GM21717 (cell line): ENCODE measurements at regions not wholly inside any gene's neighbourhood (a gene's known extent, or its start where the extent isn't known, plus 50 kb on each side); places are given as distances from the start of the nearest gene placed in this dataset.

Source experiments
- ATAC-seq: cut with Tn5 transposase; IDR thresholded peaks from one replicate; pipeline ENCODE4 v1.9.1; 2021; ENCODE audit warnings: mild to moderate bottlenecking, moderate library complexity; ENCODE audit not compliant: unreplicated experiment

DNA sequence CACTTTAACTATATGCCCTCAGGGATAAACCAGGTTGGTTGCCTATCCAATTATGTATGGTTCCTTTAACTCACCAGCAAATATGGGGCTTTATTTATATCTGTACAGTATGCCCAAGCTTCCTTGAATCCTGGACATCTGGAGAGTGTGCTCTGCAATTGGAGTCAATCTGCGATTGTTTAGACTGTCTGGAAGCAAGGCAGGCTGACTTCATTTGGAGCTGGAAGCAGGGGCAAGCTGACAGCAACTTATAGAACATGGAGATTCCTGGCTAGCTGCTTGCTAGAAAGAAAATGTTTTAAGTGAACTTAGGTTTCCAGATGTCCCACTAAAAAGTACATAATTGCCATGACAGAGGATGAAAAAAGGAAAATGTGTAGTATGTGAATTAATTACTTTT is 63.7 kb upstream of the TPRG1 start:
- no peak for ATAC-seq

DNA sequence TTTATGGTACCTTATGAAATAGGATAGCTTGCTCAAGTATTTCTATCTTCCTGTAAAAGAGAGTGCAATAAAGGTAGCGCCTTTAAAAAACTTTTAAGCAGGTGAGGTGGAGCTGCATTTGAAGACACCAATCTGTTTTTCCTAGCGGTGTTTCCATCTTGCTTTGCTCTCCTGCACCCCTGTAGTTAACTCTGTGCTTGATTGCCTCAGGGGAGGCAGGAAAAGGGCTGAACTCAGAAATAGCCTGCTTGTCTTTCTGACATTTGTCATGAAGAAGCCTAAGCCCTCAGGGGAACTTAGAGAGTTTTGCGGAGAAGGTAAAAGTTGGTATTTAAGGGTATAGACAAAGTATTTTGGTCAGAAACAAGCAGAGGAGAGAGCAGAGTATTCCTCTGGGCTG is 63.0 kb upstream of the TPRG1 start:
- no peak for ATAC-seq

GRCh38 chr3:189109145-189109544 is 62.6 kb upstream of the TPRG1 start:
- no peak for ATAC-seq

GRCh38 chr3:189117087-189117486 is 54.7 kb upstream of the TPRG1 start:
- ATAC-seq: no peak

- ATAC-seq: no peak
Measured at GRCh38 chr3:189118896-189119295, 52.9 kb upstream of the TPRG1 start.

GRCh38 chr3:189119950-189120349 is 51.8 kb upstream of the TPRG1 start:
- no peak for ATAC-seq

GRCh38 chr3:189121092-189121491 is 50.7 kb upstream of the TPRG1 start:
- ATAC-seq: no peak
